SU-DHL-6 (cell line): ENCODE measurements at regions not wholly inside any gene's neighbourhood (a gene's known extent, or its start where the extent isn't known, plus 50 kb on each side); places are given as distances from the start of the nearest gene placed in this dataset.

Experiments
- H2AFZ ChIP-seq: fragments of 200-600 bp; sonication (generic); 2 replicates; pipeline ENCODE4 v1.6.1; 2014; ENCODE audit warnings: low read depth, mild to moderate bottlenecking, moderate library complexity, mixed read lengths, antibody characterized with exemption, low read length; ENCODE audit not compliant: severe bottlenecking
- H3F3A ChIP-seq: fragments of 200-600 bp; shearing (Covaris generic); 2 replicates; pipeline ENCODE4 v1.6.0; 2016; ENCODE audit warnings: antibody characterized with exemption, mild to moderate bottlenecking; ENCODE audit not compliant: insufficient read depth
- H3K27ac ChIP-seq: fragments of 200-600 bp; sonication (generic); 2 replicates; pipeline ENCODE4 v1.5.1; 2016; ENCODE audit warnings: low read depth, mild to moderate bottlenecking, low read length, moderate library complexity, mixed read lengths
- H3K27me3 ChIP-seq: fragments of 200-600 bp; sonication (generic), shearing (Covaris generic); 2 replicates; pipeline ENCODE4 v1.6.0; 2014; ENCODE audit warnings: mild to moderate bottlenecking, low read length
- H3K36me3 ChIP-seq: fragments of 200-600 bp; sonication (generic); 2 replicates; pipeline ENCODE4 v1.6.1; 2014; ENCODE audit warnings: mild to moderate bottlenecking, low read length, mixed read lengths
- H3K4me2 ChIP-seq: fragments of 300-600, 200-600 bp; shearing (Covaris generic), sonication (generic); 2 replicates; pipeline ENCODE4 v1.6.0; 2014; ENCODE audit warnings: low read length, low read depth, mild to moderate bottlenecking; ENCODE audit not compliant: poor library complexity, severe bottlenecking
- H3K4me3 ChIP-seq: fragments of 200-600 bp; sonication (generic); 2 replicates; pipeline ENCODE4 v1.5.1; 2014; ENCODE audit warnings: antibody characterized with exemption, low read length, mild to moderate bottlenecking, mixed read lengths; ENCODE audit not compliant: insufficient read depth, poor library complexity, severe bottlenecking
- H3K79me2 ChIP-seq: fragments of 200-600 bp; sonication (generic); 2 replicates; pipeline ENCODE4 v1.6.1; 2014; ENCODE audit warnings: mild to moderate bottlenecking, low read length, moderate library complexity; ENCODE audit not compliant: insufficient read depth
- H3K9ac ChIP-seq: fragments of 200-600 bp; sonication (generic); 2 replicates; pipeline ENCODE4 v1.7.0; 2014; ENCODE audit warnings: mild to moderate bottlenecking, low read length
- H3K9me2 ChIP-seq: fragments of 200-600 bp; sonication (generic); replicated peaks from 2 replicates; pipeline ENCODE4 v1.6.1; 2014; ENCODE audit warnings: low read length; ENCODE audit not compliant: insufficient read depth
- H3K9me3 ChIP-seq: fragments of 200-600 bp; sonication (generic); 2 replicates; pipeline ENCODE4 v1.6.1; 2014; ENCODE audit warnings: low read length, mixed read lengths; ENCODE audit not compliant: insufficient read depth
- H4K20me1 ChIP-seq: fragments of 200-600 bp; sonication (generic); 2 replicates; pipeline ENCODE4 v1.6.1; 2014; ENCODE audit warnings: low read depth, mild to moderate bottlenecking, antibody characterized with exemption, low read length, moderate library complexity, mixed read lengths
- EZH2phosphoT487 ChIP-seq: fragments of 200-600 bp; sonication (generic), shearing (Covaris generic); conservative IDR thresholded peaks from 2 replicates; pipeline ENCODE4 v1.6.1; 2018; ENCODE audit warnings: mild to moderate bottlenecking, antibody characterized with exemption, low read length, moderate library complexity, mixed read lengths
- TF ChIP-seq, protein P1 (sequence below): fragments of 200-600 bp; sonication (generic); IDR thresholded peaks from one replicate; pipeline ENCODE4 v1.5.1; 2017; ENCODE audit warnings: antibody characterized with exemption, mild to moderate bottlenecking, low read length, moderate library complexity; ENCODE audit not compliant: insufficient read depth, poor library complexity, severe bottlenecking

DNA sequence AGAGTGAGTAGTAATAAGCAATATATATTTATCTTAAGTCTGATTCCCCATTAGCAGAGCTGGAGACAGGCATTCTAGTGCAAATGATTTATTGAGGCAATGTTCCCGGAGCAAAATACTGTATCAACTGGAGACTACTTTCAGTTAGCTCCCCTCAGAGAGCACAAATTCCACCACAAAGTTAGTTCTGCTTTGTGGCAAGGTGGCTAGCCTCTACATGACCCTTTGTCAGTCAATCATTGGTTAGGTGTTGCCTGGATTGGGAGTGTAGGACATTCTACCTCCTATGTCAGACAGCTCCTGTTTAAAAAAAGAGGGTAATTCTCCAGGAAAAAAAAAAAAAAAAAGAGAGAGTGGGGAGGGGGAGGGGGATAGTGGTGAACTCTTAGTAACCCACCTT is 402.2 kb downstream of the NR4A2 start:
- no peak overlapping the region for H3K4me2 ChIP-seq
- no peaks in the 10 kb centered on the region for H4K20me1 ChIP-seq
- no peaks in the 10 kb centered on the region for H3K9me3 ChIP-seq
- TF ChIP-seq EZH2phosphoT487: no peak
- TF ChIP-seq, protein P1, sequence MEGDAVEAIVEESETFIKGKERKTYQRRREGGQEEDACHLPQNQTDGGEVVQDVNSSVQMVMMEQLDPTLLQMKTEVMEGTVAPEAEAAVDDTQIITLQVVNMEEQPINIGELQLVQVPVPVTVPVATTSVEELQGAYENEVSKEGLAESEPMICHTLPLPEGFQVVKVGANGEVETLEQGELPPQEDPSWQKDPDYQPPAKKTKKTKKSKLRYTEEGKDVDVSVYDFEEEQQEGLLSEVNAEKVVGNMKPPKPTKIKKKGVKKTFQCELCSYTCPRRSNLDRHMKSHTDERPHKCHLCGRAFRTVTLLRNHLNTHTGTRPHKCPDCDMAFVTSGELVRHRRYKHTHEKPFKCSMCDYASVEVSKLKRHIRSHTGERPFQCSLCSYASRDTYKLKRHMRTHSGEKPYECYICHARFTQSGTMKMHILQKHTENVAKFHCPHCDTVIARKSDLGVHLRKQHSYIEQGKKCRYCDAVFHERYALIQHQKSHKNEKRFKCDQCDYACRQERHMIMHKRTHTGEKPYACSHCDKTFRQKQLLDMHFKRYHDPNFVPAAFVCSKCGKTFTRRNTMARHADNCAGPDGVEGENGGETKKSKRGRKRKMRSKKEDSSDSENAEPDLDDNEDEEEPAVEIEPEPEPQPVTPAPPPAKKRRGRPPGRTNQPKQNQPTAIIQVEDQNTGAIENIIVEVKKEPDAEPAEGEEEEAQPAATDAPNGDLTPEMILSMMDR: no peak
- no peak overlapping the region for H3K27ac ChIP-seq
- H3K36me3 ChIP-seq: no peaks in the 10 kb centered on the region
- H3K4me3 ChIP-seq: no peak overlapping the region
- no peaks in the 10 kb centered on the region for H3K9me2 ChIP-seq
- no peaks in the 10 kb centered on the region for H3F3A ChIP-seq
- H3K79me2 ChIP-seq: no peaks in the 10 kb centered on the region
- no peak overlapping the region for H3K9ac ChIP-seq
- no peaks in the 10 kb centered on the region for H3K27me3 ChIP-seq
- H2AFZ ChIP-seq: no peak overlapping the region

DNA sequence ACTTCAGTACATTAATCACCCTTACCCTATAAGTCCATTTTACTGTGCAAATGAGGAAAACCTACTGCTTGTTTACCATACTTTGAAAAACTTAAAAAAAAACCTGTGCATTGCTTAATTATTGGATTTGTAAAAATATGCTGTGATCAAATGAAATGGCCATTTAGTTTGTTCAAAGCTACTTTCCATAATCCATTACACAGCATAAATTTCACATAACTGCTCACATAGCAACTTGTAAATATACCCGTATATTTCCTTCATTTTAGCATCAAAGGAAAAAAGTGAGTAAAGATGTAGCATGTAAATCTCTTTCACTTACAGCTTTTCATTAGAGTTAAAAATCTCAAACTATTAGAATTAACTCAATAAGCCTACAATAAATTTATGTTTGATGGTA is 415.1 kb downstream of the NR4A2 start:
- no peak overlapping the region for H3K9ac ChIP-seq
- no peaks in the 10 kb centered on the region for H4K20me1 ChIP-seq
- H2AFZ ChIP-seq: no peak overlapping the region
- no peak overlapping the region for H3K27ac ChIP-seq
- H3K79me2 ChIP-seq: no peaks in the 10 kb centered on the region
- H3K4me2 ChIP-seq: no peak overlapping the region
- no peaks in the 10 kb centered on the region for H3K9me2 ChIP-seq
- H3K36me3 ChIP-seq: no peaks in the 10 kb centered on the region
- H3K4me3 ChIP-seq: no peak overlapping the region
- H3K27me3 ChIP-seq: no peaks in the 10 kb centered on the region
- TF ChIP-seq, protein P1: no peak
- TF ChIP-seq EZH2phosphoT487: no peak
- H3F3A ChIP-seq: no peaks in the 10 kb centered on the region
- no peaks in the 10 kb centered on the region for H3K9me3 ChIP-seq

DNA sequence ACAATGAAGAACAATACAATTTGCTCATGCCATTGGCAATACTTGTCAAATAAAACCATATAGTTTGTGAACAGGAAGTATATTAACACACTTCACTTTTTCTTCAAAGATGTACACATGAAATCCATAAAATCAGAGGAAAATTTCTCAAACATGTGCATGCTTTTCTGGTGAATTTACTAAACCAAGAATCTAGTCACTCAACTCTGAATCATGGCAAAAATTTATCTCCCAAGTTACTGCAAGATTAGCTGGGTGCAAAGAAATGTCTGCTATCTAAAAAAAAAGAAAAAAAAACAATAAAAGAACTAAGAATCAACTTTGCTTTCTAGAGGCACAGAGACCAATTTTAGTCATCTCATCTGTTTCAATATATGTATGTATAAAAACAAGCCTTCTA is 419.2 kb downstream of the NR4A2 start:
- TF ChIP-seq, protein P1: no peak
- TF ChIP-seq EZH2phosphoT487: no peak
- Histone ChIP-seq H3K9ac (no peak overlapping the region), H3K27ac (no peak overlapping the region), H3K27me3 (no peaks in the 10 kb centered on the region), H3F3A (no peaks in the 10 kb centered on the region), H3K4me2 (no peak overlapping the region), H4K20me1 (no peaks in the 10 kb centered on the region), H3K4me3 (no peak overlapping the region), H3K79me2 (no peaks in the 10 kb centered on the region), H2AFZ (no peak overlapping the region), H3K36me3 (no peaks in the 10 kb centered on the region), H3K9me2 (no peaks in the 10 kb centered on the region), H3K9me3 (no peaks in the 10 kb centered on the region)
